AG04450 (cell line): ENCODE measurements at regions not wholly inside any gene's neighbourhood (a gene's known extent, or its start where the extent isn't known, plus 50 kb on each side); places are given as distances from the start of the nearest gene placed in this dataset.

Source experiments
- CTCF ChIA-PET: fragments of 300-600, 350-600 bp; formaldehyde crosslinking; extraction: SDS; loops from one replicate; lab custom pipeline; 2022; ENCODE audit warnings: antibody characterized with exemption, inconsistent platforms; lab: Charles Lee
- POLR2A ChIA-PET: fragments of 350-600 bp; formaldehyde crosslinking; extraction: SDS; loops from one replicate; lab custom pipeline; 2021; ENCODE audit warnings: antibody characterized with exemption, inconsistent platforms; lab: Yijun Ruan, JAX
- DNase-seq: peaks from one replicate; pipeline ENCODE4 v3.0.0-alpha.2; 2011; ENCODE audit warnings: low read depth, low spot score
- H3K27ac ChIP-seq: one replicate; pipeline ENCODE4 v1.5.1; 2012; ENCODE audit warnings: low read depth, low read length, control low read depth
- H3K27me3 ChIP-seq: one replicate; pipeline ENCODE4 v1.6.0; 2012; ENCODE audit warnings: low read length; ENCODE audit not compliant: control insufficient read depth, insufficient read depth
- H3K4me3 ChIP-seq: 2 replicates; pipeline ENCODE4 v1.5.1; 2011; ENCODE audit warnings: mild to moderate bottlenecking, low read depth, low read length, control low read depth
- H3K9me3 ChIP-seq: 2 replicates; pipeline ENCODE4 v1.5.1; 2012; ENCODE audit warnings: low read length; ENCODE audit not compliant: control insufficient read depth, insufficient read depth
- CTCF ChIP-seq: IDR thresholded peaks from 2 replicates; pipeline ENCODE4 v1.5.1; 2011; ENCODE audit warnings: low read depth, low read length, control low read depth, inconsistent platforms

- ChIA-PET POLR2A (interaction anchor here (0.7 kb wide), 1 partner anchor 212 kb away, joined by 6 read pairs; no protein-coding TSS in a partner anchor), CTCF (interaction anchor here (1.0 kb wide), 1 partner anchor 274 kb away, joined by 3 read pairs; no protein-coding TSS in a partner anchor)
- TF ChIP-seq CTCF: no peak
- Histone ChIP-seq H3K4me3 (no peak overlapping the region), H3K27me3 (no peaks in the 10 kb centered on the region), H3K27ac (no peak overlapping the region), H3K9me3 (no peaks in the 10 kb centered on the region)
- DNase-seq: no peak
Measured at GRCh38 chr9:105138306-105138801, 106.1 kb upstream of the SLC44A1 start.

- H3K27ac ChIP-seq: no peak overlapping the region
- ChIA-PET CTCF (no interaction called here), POLR2A (no interaction called here)
- no peaks in the 10 kb centered on the region for H3K27me3 ChIP-seq
- no peaks in the 10 kb centered on the region for H3K9me3 ChIP-seq
- DNase-seq: no peak
- no peak overlapping the region for H3K4me3 ChIP-seq
- TF ChIP-seq CTCF: no peak
Measured at GRCh38 chr9:105141146-105141975, 103.1 kb upstream of the SLC44A1 start.

DNA sequence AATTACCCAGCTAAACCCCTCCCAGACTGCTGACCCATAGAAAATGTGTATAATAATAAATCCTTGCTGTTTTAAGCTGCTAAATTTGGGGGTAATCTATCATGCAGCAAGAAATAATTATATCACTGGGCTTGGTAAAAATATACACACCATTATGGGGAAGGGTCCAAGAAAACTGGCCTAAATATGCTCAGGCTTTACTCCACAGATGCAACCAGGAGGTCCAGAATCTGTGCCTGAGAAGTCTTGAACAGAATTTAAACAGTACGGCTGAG lies 102.5 kb upstream of the SLC44A1 start:
- no peaks in the 10 kb centered on the region for H3K9me3 ChIP-seq
- H3K27ac ChIP-seq: no peak overlapping the region
- no peaks in the 10 kb centered on the region for H3K27me3 ChIP-seq
- CTCF ChIA-PET: no interaction called here
- H3K4me3 ChIP-seq: no peak overlapping the region
- DNase-seq: no peak
- POLR2A ChIA-PET: no interaction called here
- no peak for TF ChIP-seq CTCF

GRCh38 chr9:105142406-105143135 lies 101.9 kb upstream of the SLC44A1 start:
- CTCF ChIA-PET: no interaction called here
- no peaks in the 10 kb centered on the region for H3K27me3 ChIP-seq
- no peak overlapping the region for H3K4me3 ChIP-seq
- TF ChIP-seq CTCF: no peak
- POLR2A ChIA-PET: no interaction called here
- H3K27ac ChIP-seq: no peak overlapping the region
- H3K9me3 ChIP-seq: no peaks in the 10 kb centered on the region
- DNase-seq: no peak

- ChIA-PET CTCF (no interaction called here), POLR2A (no interaction called here)
- Histone ChIP-seq H3K27ac (no peak overlapping the region), H3K4me3 (no peak overlapping the region), H3K9me3 (no peaks in the 10 kb centered on the region), H3K27me3 (no peaks in the 10 kb centered on the region)
- TF ChIP-seq CTCF: no peak
- DNase-seq: no peak
Measured at GRCh38 chr9:105143136-105143430, 101.4 kb upstream of the SLC44A1 start.
